GM23338 (cell line): ENCODE measurements at regions not wholly inside any gene's neighbourhood (a gene's known extent, or its start where the extent isn't known, plus 50 kb on each side); places are given as distances from the start of the nearest gene placed in this dataset.

Experiments used
- CREB1 ChIP-seq: fragments of 250-450 bp; sonication (Bioruptor Pico); IDR thresholded peaks from 2 replicates; pipeline ENCODE4 v1.5.0; 2020; ENCODE audit warnings: low read depth, mild to moderate bottlenecking, moderate library complexity
- CTCF ChIP-seq, 2 experiments: fragments of 200-600 bp in 1 of 2; sonication (generic) in 1 of 2; conservative IDR thresholded peaks; 2 replicates each; pipeline versions ENCODE4 v1.5.1 to v1.6.1; 2016 to 2017; ENCODE audit warnings: antibody characterized with exemption in 2 of 2, low read depth in 2 of 2, mild to moderate bottlenecking in 2 of 2, moderate library complexity in 1 of 2
- ETS1 ChIP-seq: IDR thresholded peaks from 2 replicates; pipeline ENCODE4 v1.6.1; 2016; ENCODE audit warnings: antibody characterized with exemption
- EZH2 ChIP-seq: fragments of 200-600 bp; sonication (generic); IDR thresholded peaks from one replicate; pipeline ENCODE4 v1.8.0; 2017; ENCODE audit warnings: antibody characterized with exemption, mild to moderate bottlenecking, low read depth; ENCODE audit not compliant: unreplicated experiment
- EZH2phosphoT487 ChIP-seq: fragments of 200-600 bp; sonication (generic); IDR thresholded peaks from one replicate; pipeline ENCODE4 v1.8.1; 2018; ENCODE audit warnings: antibody characterized with exemption; ENCODE audit not compliant: unreplicated experiment
- JUNB ChIP-seq: IDR thresholded peaks from one replicate; pipeline ENCODE4 v1.6.1; 2016; ENCODE audit warnings: antibody characterized with exemption; ENCODE audit not compliant: unreplicated experiment
- NANOG ChIP-seq: IDR thresholded peaks from 2 replicates; pipeline ENCODE4 v1.6.1; 2016; ENCODE audit warnings: antibody characterized with exemption, borderline replicate concordance
- POLR2AphosphoS5 ChIP-seq: IDR thresholded peaks from 2 replicates; pipeline ENCODE4 v1.6.1; 2016; ENCODE audit warnings: antibody characterized with exemption, low read depth
- REST ChIP-seq: IDR thresholded peaks from one replicate; pipeline ENCODE4 v1.6.1; 2018; ENCODE audit warnings: antibody characterized with exemption; ENCODE audit not compliant: unreplicated experiment
- STAT1 ChIP-seq: IDR thresholded peaks from one replicate; pipeline ENCODE4 v1.6.1; 2016; ENCODE audit warnings: antibody characterized with exemption; ENCODE audit not compliant: unreplicated experiment
- ZNF114 ChIP-seq: fragments of 250-450 bp; sonication (Bioruptor Pico); IDR thresholded peaks from 2 replicates; pipeline ENCODE4 v1.5.0; 2020; ENCODE audit warnings: mild to moderate bottlenecking, moderate library complexity
- ZNF331 ChIP-seq: fragments of 250-450 bp; sonication (Bioruptor Pico); IDR thresholded peaks from 2 replicates; pipeline ENCODE4 v1.5.0; 2020; ENCODE audit warnings: low read depth, mild to moderate bottlenecking, moderate library complexity
- ZNF462 ChIP-seq: fragments of 250-450 bp; sonication (Bioruptor Pico); IDR thresholded peaks from 2 replicates; pipeline ENCODE4 v1.5.0; 2020; ENCODE audit warnings: mild to moderate bottlenecking, moderate library complexity

GRCh38 chr6:140897804-140898573 is 1234.7 kb upstream of the GJE1 start:
- no peak for TF ChIP-seq REST
- no peak for TF ChIP-seq CTCF (conservative IDR thresholded peaks at IDR 0.05; ENCODE audit: low read depth in 2 of 2)
- no peak for TF ChIP-seq EZH2
- no peak for TF ChIP-seq EZH2phosphoT487
- no peak for TF ChIP-seq ZNF331 (CRISPR knock-in tag)
- no peak for TF ChIP-seq POLR2AphosphoS5
- TF ChIP-seq CREB1 = no peak
- TF ChIP-seq JUNB = no peak
- no peak for TF ChIP-seq ZNF462 (CRISPR knock-in tag)
- no peak for TF ChIP-seq STAT1
- TF ChIP-seq ETS1 = no peak
- no peak for TF ChIP-seq ZNF114
- no peak for TF ChIP-seq NANOG
